Neuronal stem cell (in vitro differentiated cells): ENCODE measurements at regions not wholly inside any gene's neighbourhood (a gene's known extent, or its start where the extent isn't known, plus 50 kb on each side); places are given as distances from the start of the nearest gene placed in this dataset.

ENCODE experiments used
- DNase-seq: peaks from one replicate; pipeline ENCODE4 v3.0.0-alpha.2; 2013; ENCODE audit warnings: low spot score
- H2AFZ ChIP-seq: one replicate; pipeline ENCODE4 v1.6.1; 2013; ENCODE audit warnings: mild to moderate bottlenecking, low read length, inconsistent platforms
- H2AK5ac ChIP-seq: 2 replicates; pipeline ENCODE4 v1.6.1; 2013; ENCODE audit warnings: low read depth, mild to moderate bottlenecking, inconsistent platforms, low read length, moderate library complexity, mixed read lengths
- H2BK120ac ChIP-seq: 2 replicates; pipeline ENCODE4 v1.6.1; 2013; ENCODE audit warnings: low read depth, mild to moderate bottlenecking, inconsistent platforms, low read length, moderate library complexity, mixed read lengths
- H2BK12ac ChIP-seq: one replicate; pipeline ENCODE4 v1.6.1; 2013; ENCODE audit warnings: low read length, inconsistent platforms
- H2BK15ac ChIP-seq: 2 replicates; pipeline ENCODE4 v1.6.1; 2013; ENCODE audit warnings: mild to moderate bottlenecking, low read length, inconsistent platforms, mixed read lengths
- H2BK5ac ChIP-seq: one replicate; pipeline ENCODE4 v1.6.1; 2013; ENCODE audit warnings: inconsistent platforms, mild to moderate bottlenecking, low read length, moderate library complexity
- H3K14ac ChIP-seq: one replicate; pipeline ENCODE4 v1.6.1; 2013; ENCODE audit warnings: low read length, inconsistent platforms
- H3K18ac ChIP-seq: 2 replicates; pipeline ENCODE4 v1.6.1; 2013; ENCODE audit warnings: low read length, inconsistent platforms
- H3K23ac ChIP-seq: 2 replicates; pipeline ENCODE4 v1.6.1; 2013; ENCODE audit warnings: low read depth, mild to moderate bottlenecking, mixed read lengths, low read length, inconsistent platforms; ENCODE audit not compliant: poor library complexity
- H3K27ac ChIP-seq: replicated peaks from 3 replicates; pipeline ENCODE4 v1.5.1; 2013; ENCODE audit warnings: low read length, inconsistent platforms
- H3K27me3 ChIP-seq, 3 experiments: 2 replicates each; pipeline ENCODE4 v1.6.1; 2013; ENCODE audit warnings: low read length in 3 of 3, mild to moderate bottlenecking in 2 of 3, inconsistent platforms in 1 of 3, low read depth in 1 of 3, mixed read lengths in 1 of 3, moderate library complexity in 1 of 3; ENCODE audit not compliant: control insufficient read depth in 3 of 3, insufficient read depth in 3 of 3
- H3K36me3 ChIP-seq, 2 donors: replicated peaks in 1 of 2; 2 replicates each; pipeline ENCODE4 v1.6.1; 2013; ENCODE audit warnings: low read length in 2 of 2; ENCODE audit not compliant: control insufficient read depth in 2 of 2, insufficient read depth in 2 of 2
- H3K4ac ChIP-seq: 2 replicates; pipeline ENCODE4 v1.6.1; 2013; ENCODE audit warnings: inconsistent platforms, mild to moderate bottlenecking, low read length, moderate library complexity
- H3K4me1 ChIP-seq, 2 donors: 1 replicate in 1 of 2; 2 replicates in 1 of 2; pipeline ENCODE4 v1.6.1; 2013; ENCODE audit warnings: low read length in 2 of 2, low read depth in 1 of 2; ENCODE audit not compliant: control insufficient read depth in 2 of 2, insufficient read depth in 1 of 2
- H3K4me2 ChIP-seq: one replicate; pipeline ENCODE4 v1.6.1; 2013; ENCODE audit warnings: mild to moderate bottlenecking, low read length, inconsistent platforms; ENCODE audit not compliant: insufficient read depth, poor library complexity, severe bottlenecking
- H3K4me3 ChIP-seq, 2 donors: 2 replicates each; pipeline ENCODE4 v1.5.1; 2013; ENCODE audit warnings: low read length in 2 of 2, mild to moderate bottlenecking in 2 of 2, inconsistent platforms in 1 of 2, moderate library complexity in 1 of 2
- H3K79me1 ChIP-seq: one replicate; pipeline ENCODE4 v1.6.1; 2013; ENCODE audit warnings: low read depth, mild to moderate bottlenecking, inconsistent platforms, low read length, moderate library complexity
- H3K9ac ChIP-seq: one replicate; pipeline ENCODE4 v1.6.1; 2013; ENCODE audit warnings: mild to moderate bottlenecking, low read depth, low read length, inconsistent platforms; ENCODE audit not compliant: poor library complexity
- H3K9me3 ChIP-seq, 2 donors: replicated peaks in 1 of 2; 2 replicates each; pipeline versions ENCODE3 to v1.6.1; 2013; ENCODE audit warnings: low read length in 2 of 2, mild to moderate bottlenecking in 2 of 2, inconsistent platforms in 1 of 2, low read depth in 1 of 2, mixed read lengths in 1 of 2, moderate library complexity in 1 of 2; ENCODE audit not compliant: control insufficient read depth in 2 of 2, insufficient read depth in 1 of 2
- H4K8ac ChIP-seq: one replicate; pipeline ENCODE4 v1.6.1; 2013; ENCODE audit warnings: low read depth, mild to moderate bottlenecking, inconsistent platforms, low read length, moderate library complexity
- H4K91ac ChIP-seq: one replicate; pipeline ENCODE4 v1.6.1; 2013; ENCODE audit warnings: low read length, low read depth, mild to moderate bottlenecking, inconsistent platforms; ENCODE audit not compliant: poor library complexity
- WGBS, 2 donors: extraction: QIAGEN DNeasy Blood & Tissue Kit; methylation state at CpG; one replicate each; pipeline ENCODE4 v1.1.7; 2013; ENCODE audit warnings: missing lambda C conversion rate in 2 of 2, mixed read lengths in 1 of 2; ENCODE audit not compliant: insufficient read length in 2 of 2, insufficient replicate concordance in 1 of 2; ENCODE audit errors: extremely low coverage in 2 of 2; 5-methylcytosine and 5-hydroxymethylcytosine counted together

DNA sequence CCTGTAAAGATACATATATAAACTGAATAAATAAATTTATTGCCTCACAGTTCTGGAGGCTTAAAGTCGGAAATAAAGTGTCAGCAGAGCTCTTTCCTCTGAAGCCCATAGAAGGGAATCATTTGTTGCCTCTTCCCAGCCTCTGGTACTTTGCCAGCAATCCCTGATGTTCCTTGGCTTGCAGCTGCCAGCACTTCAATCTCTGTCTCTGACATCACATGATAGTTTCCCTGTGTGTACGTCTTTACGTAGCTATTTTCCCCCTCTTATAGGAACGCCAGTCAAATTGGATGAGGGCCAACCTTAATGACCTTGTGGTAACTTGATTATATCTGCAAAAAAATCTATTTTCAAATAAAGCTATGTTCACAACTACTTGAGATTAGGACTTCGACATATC is 250.9 kb downstream of the LIG4 start:
- no peak overlapping the region for H3K4me3 ChIP-seq
- no peak overlapping the region for H2AFZ ChIP-seq
- no peaks in the 10 kb centered on the region for H3K9me3 ChIP-seq
- H2BK120ac ChIP-seq: no peak overlapping the region
- no CpG with 5 or more reads among the region's 5 CpGs for WGBS, 2 donors
- H2AK5ac ChIP-seq: no peak overlapping the region
- H3K27me3 ChIP-seq: no peaks in the 10 kb centered on the region
- no peak for DNase-seq
- H2BK15ac ChIP-seq: no peak overlapping the region
- H2BK5ac ChIP-seq: no peak overlapping the region
- H3K14ac ChIP-seq: no peak overlapping the region
- no peaks in the 10 kb centered on the region for H3K79me1 ChIP-seq
- H3K4me2 ChIP-seq: no peak overlapping the region
- no peak overlapping the region for H3K4ac ChIP-seq
- H3K18ac ChIP-seq: no peak overlapping the region
- no peak overlapping the region for H3K9ac ChIP-seq
- no peak overlapping the region for H2BK12ac ChIP-seq
- no peak overlapping the region for H3K23ac ChIP-seq
- no peak overlapping the region for H3K27ac ChIP-seq
- H4K8ac ChIP-seq: no peak overlapping the region
- no peak overlapping the region for H4K91ac ChIP-seq
- no peaks in the 10 kb centered on the region for H3K4me1 ChIP-seq
- H3K36me3 ChIP-seq: no peaks in the 10 kb centered on the region

DNA sequence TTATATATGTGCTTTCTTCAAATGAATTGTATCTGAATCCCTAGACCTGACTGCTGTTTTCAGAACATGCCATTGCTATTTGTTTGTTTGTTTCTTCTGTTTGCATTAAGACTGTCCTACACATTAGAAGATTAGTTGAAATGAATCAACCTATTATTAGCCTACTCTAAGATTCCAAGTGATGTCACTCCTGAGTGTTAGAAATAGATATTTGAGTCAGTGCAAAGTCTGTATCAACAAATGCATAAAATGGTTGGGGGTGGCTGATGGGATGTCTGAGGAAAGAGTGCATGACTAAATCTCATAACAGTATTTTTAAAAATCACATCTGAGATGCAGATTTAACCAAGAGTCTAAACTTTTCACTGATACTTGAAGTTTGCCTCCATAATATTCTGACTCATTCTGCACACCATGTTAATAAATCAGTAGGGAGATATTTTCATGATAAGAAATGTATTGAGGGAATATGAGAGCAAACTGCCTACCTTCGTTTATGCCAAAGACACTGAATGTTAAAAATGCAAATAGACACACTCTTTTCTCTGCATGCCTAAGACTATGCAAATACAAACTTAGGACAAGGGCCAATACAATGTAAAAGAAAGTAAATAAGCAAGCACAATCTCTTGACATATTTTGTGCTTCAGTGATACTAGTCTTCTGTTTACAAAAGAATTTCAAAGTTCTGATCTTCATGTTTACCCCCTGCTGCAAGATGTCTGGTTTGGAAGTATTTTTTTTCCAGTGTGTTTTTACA is 253.3 kb downstream of the LIG4 start:
- no peak overlapping the region for H2BK15ac ChIP-seq
- H3K27me3 ChIP-seq: no peaks in the 10 kb centered on the region
- no peak for DNase-seq
- no peak overlapping the region for H4K8ac ChIP-seq
- no peak overlapping the region for H3K14ac ChIP-seq
- no peak overlapping the region for H3K27ac ChIP-seq
- no peak overlapping the region for H3K4me2 ChIP-seq
- no peak overlapping the region for H2BK5ac ChIP-seq
- no peak overlapping the region for H3K23ac ChIP-seq
- H3K79me1 ChIP-seq: no peaks in the 10 kb centered on the region
- H2AK5ac ChIP-seq: no peak overlapping the region
- H3K4me3 ChIP-seq: no peak overlapping the region
- no peak overlapping the region for H3K4ac ChIP-seq
- no CpG with 5 or more reads among the region's 1 CpG for whole genome bisulfite sequencing, 2 donors
- no peak overlapping the region for H2BK120ac ChIP-seq
- H4K91ac ChIP-seq: no peak overlapping the region
- H3K4me1 ChIP-seq: no peaks in the 10 kb centered on the region
- H3K36me3 ChIP-seq: no peaks in the 10 kb centered on the region
- H3K18ac ChIP-seq: no peak overlapping the region
- no peak overlapping the region for H2AFZ ChIP-seq
- no peaks in the 10 kb centered on the region for H3K9me3 ChIP-seq
- H3K9ac ChIP-seq: no peak overlapping the region
- H2BK12ac ChIP-seq: no peak overlapping the region

DNA sequence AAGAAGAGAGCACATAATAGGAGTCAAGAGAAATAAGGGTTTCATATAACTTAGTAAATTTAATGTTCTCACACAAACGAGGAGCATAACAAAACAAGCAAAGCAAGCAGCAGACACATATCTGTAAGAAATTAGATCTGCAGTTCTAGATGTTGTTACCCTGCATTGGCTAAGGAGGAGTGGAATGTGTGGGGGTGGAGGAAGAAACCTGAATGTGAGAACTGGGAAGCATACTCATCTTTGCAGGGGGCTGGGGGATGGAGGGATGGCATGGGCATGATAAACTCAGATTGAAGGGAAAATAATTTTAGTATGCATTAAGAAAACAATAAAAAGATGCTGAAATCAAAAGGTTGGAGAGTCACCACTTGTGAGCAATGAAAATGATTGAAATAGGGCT is 255.0 kb downstream of the LIG4 start:
- H3K4me2 ChIP-seq: no peak overlapping the region
- H3K18ac ChIP-seq: no peak overlapping the region
- H3K4me1 ChIP-seq: no peaks in the 10 kb centered on the region
- no peak overlapping the region for H2BK120ac ChIP-seq
- no peak overlapping the region for H3K9ac ChIP-seq
- no peak overlapping the region for H2AK5ac ChIP-seq
- no peaks in the 10 kb centered on the region for H3K36me3 ChIP-seq
- H3K27me3 ChIP-seq: no peaks in the 10 kb centered on the region
- no CpG with 5 or more reads among the region's 1 CpG for WGBS, 2 donors
- no peak overlapping the region for H3K4ac ChIP-seq
- H3K9me3 ChIP-seq: no peaks in the 10 kb centered on the region
- no peak overlapping the region for H3K4me3 ChIP-seq
- H4K8ac ChIP-seq: no peak overlapping the region
- H3K14ac ChIP-seq: no peak overlapping the region
- no peak overlapping the region for H3K27ac ChIP-seq
- no peak overlapping the region for H2BK15ac ChIP-seq
- H2BK12ac ChIP-seq: no peak overlapping the region
- DNase-seq: no peak
- H2AFZ ChIP-seq: no peak overlapping the region
- H3K23ac ChIP-seq: no peak overlapping the region
- no peaks in the 10 kb centered on the region for H3K79me1 ChIP-seq
- H4K91ac ChIP-seq: no peak overlapping the region
- H2BK5ac ChIP-seq: no peak overlapping the region

DNA sequence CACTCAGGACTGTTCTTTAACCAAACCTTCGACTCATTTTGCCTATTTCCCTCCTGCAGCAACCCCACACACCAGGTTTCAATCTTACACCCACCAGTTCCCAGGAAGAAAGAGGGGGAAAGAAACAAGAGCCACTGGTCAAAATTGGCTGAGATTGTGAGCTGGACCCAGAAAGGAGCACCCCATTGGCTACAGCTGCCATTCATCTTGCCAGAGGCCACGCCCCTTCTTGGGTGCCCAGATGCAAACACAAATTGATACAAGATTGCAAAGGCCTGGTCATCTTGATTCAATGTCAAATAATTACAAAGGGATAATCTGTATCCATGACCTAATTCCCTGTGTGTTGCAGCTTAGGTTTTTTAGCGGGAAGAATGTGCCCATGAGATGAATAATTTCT is 258.4 kb downstream of the LIG4 start:
- no peak overlapping the region for H2AFZ ChIP-seq
- no peak overlapping the region for H3K4me2 ChIP-seq
- no peak overlapping the region for H3K4me3 ChIP-seq
- no peak overlapping the region for H3K23ac ChIP-seq
- H3K79me1 ChIP-seq: no peaks in the 10 kb centered on the region
- H3K9me3 ChIP-seq: no peaks in the 10 kb centered on the region
- H2AK5ac ChIP-seq: no peak overlapping the region
- H3K4ac ChIP-seq: no peak overlapping the region
- no peak overlapping the region for H3K27ac ChIP-seq
- H4K8ac ChIP-seq: no peak overlapping the region
- WGBS, 2 donors: no CpG with 5 or more reads among the region's 3 CpGs
- H3K4me1 ChIP-seq: no peaks in the 10 kb centered on the region
- H3K27me3 ChIP-seq: no peaks in the 10 kb centered on the region
- DNase-seq: no peak
- no peak overlapping the region for H4K91ac ChIP-seq
- H2BK5ac ChIP-seq: no peak overlapping the region
- H3K14ac ChIP-seq: no peak overlapping the region
- H3K36me3 ChIP-seq: no peaks in the 10 kb centered on the region
- H2BK120ac ChIP-seq: no peak overlapping the region
- no peak overlapping the region for H3K18ac ChIP-seq
- H3K9ac ChIP-seq: no peak overlapping the region
- no peak overlapping the region for H2BK15ac ChIP-seq
- no peak overlapping the region for H2BK12ac ChIP-seq
